ENCODE measurements at regions not wholly inside any gene's neighbourhood (a gene's known extent, or its start where the extent isn't known, plus 50 kb on each side); places are given as distances from the start of the nearest gene placed in this dataset.
A peak's percentile ranks its signal among the peaks of the same experiment; 100 is the strongest.

GRCh38 chr16:55242667-55243066 is 81.3 kb upstream of the IRX6 start:
- no peak for DNase-seq

- no peak for DNase-seq
These were observed 75.9 kb upstream of the IRX6 start for GRCh38 chr16:55248058-55248457.

- DNase-seq = peak; percentile 27
These were observed 75.5 kb upstream of the IRX6 start for GRCh38 chr16:55248494-55248893.

GRCh38 chr16:55249361-55249760 is 74.6 kb upstream of the IRX6 start:
- DNase-seq = no peak

- DNase-seq = no peak
These were observed 74.1 kb upstream of the IRX6 start for GRCh38 chr16:55249936-55250335.

GRCh38 chr16:55250701-55251100 is 73.3 kb upstream of the IRX6 start:
- DNase-seq = no peak

- DNase-seq = no peak
These were observed 72.9 kb upstream of the IRX6 start for GRCh38 chr16:55251151-55251550.

- DNase-seq = no peak
These were observed 71.4 kb upstream of the IRX6 start for GRCh38 chr16:55252577-55252976.

- no peak for DNase-seq
These were observed 70.0 kb upstream of the IRX6 start for GRCh38 chr16:55253987-55254386.

- no peak for DNase-seq
These were observed 68.2 kb upstream of the IRX6 start for GRCh38 chr16:55255733-55256282.

GRCh38 chr16:55256412-55257016 is 67.5 kb upstream of the IRX6 start:
- no peak for DNase-seq

- DNase-seq = peak; percentile 59
These were observed 65.9 kb upstream of the IRX6 start for GRCh38 chr16:55257966-55258613.

- DNase-seq = no peak
These were observed 62.7 kb upstream of the IRX6 start for GRCh38 chr16:55261301-55261700.

- DNase-seq = no peak
These were observed 60.4 kb upstream of the IRX6 start for GRCh38 chr16:55263271-55264250.

- no peak for DNase-seq
These were observed 59.1 kb upstream of the IRX6 start for GRCh38 chr16:55264949-55265348.

GRCh38 chr16:55265926-55266325 is 58.1 kb upstream of the IRX6 start:
- no peak for DNase-seq

GRCh38 chr16:55271945-55272513 is 52.0 kb upstream of the IRX6 start:
- DNase-seq = no peak

GRCh38 chr16:55272744-55273143 is 51.3 kb upstream of the IRX6 start:
- DNase-seq = no peak

GRCh38 chr16:55273356-55273755 is 50.6 kb upstream of the IRX6 start:
- DNase-seq = no peak

GRCh38 chr16:55273959-55274358 is 50.0 kb upstream of the IRX6 start:
- no peak for DNase-seq
